H9 (cell line): ENCODE measurements at regions not wholly inside any gene's neighbourhood (a gene's known extent, or its start where the extent isn't known, plus 50 kb on each side); places are given as distances from the start of the nearest gene placed in this dataset.

Experiments
- DNase-seq: peaks from one replicate; pipeline ENCODE4 v3.0.0-alpha.2; 2017
- H2AFZ ChIP-seq: one replicate; pipeline ENCODE4 v1.6.1; 2013; ENCODE audit warnings: mild to moderate bottlenecking, low read length, control low read depth, moderate library complexity
- H2AK5ac ChIP-seq: 2 replicates; pipeline ENCODE4 v1.6.1; 2013; ENCODE audit warnings: low read length, control low read depth, mixed read lengths; ENCODE audit not compliant: insufficient read length
- H2BK120ac ChIP-seq: one replicate; pipeline ENCODE4 v1.6.1; 2013; ENCODE audit warnings: low read depth, mild to moderate bottlenecking, low read length, control low read depth, inconsistent platforms; ENCODE audit not compliant: poor library complexity, severe bottlenecking
- H2BK12ac ChIP-seq: 2 replicates; pipeline ENCODE4 v1.6.1; 2013; ENCODE audit warnings: low read length, control low read depth, mixed read lengths, low read depth; ENCODE audit not compliant: insufficient read length
- H2BK15ac ChIP-seq: 2 replicates; pipeline ENCODE4 v1.6.1; 2013; ENCODE audit warnings: low read depth, low read length, control low read depth
- H2BK20ac ChIP-seq: one replicate; pipeline ENCODE4 v1.6.1; 2013; ENCODE audit warnings: low read depth, mild to moderate bottlenecking, low read length, control low read depth, inconsistent platforms; ENCODE audit not compliant: poor library complexity, severe bottlenecking
- H2BK5ac ChIP-seq: 2 replicates; pipeline ENCODE4 v1.6.1; 2013; ENCODE audit warnings: low read length, control low read depth, mixed read lengths; ENCODE audit not compliant: insufficient read length
- H3K14ac ChIP-seq: 2 replicates; pipeline ENCODE4 v1.6.1; 2013; ENCODE audit warnings: low read length, control low read depth; ENCODE audit not compliant: insufficient read depth
- H3K18ac ChIP-seq: 2 replicates; pipeline ENCODE4 v1.6.1; 2013; ENCODE audit warnings: low read depth, mild to moderate bottlenecking, mixed read lengths, low read length, control low read depth; ENCODE audit not compliant: insufficient read length
- H3K23ac ChIP-seq: 2 replicates; pipeline ENCODE4 v1.6.1; 2013; ENCODE audit warnings: low read length, control low read depth, mixed read lengths, low read depth; ENCODE audit not compliant: insufficient read length
- H3K23me2 ChIP-seq: 2 replicates; pipeline ENCODE4 v1.6.1; 2013; ENCODE audit warnings: low read depth, mild to moderate bottlenecking, mixed read lengths, low read length, control low read depth; ENCODE audit not compliant: insufficient read length, poor library complexity, severe bottlenecking
- H3K27ac ChIP-seq: 2 replicates; pipeline ENCODE4 v1.5.1; 2013; ENCODE audit warnings: low read length, control low read depth, mixed read lengths, low read depth; ENCODE audit not compliant: insufficient read length
- H3K27me3 ChIP-seq: 2 replicates; pipeline ENCODE4 v1.6.1; 2013; ENCODE audit warnings: low read length, control low read depth, inconsistent platforms; ENCODE audit not compliant: insufficient read depth
- H3K4ac ChIP-seq: 2 replicates; pipeline ENCODE4 v1.6.1; 2013; ENCODE audit warnings: low read depth, mild to moderate bottlenecking, control low read depth, inconsistent platforms, low read length, moderate library complexity
- H3K4me1 ChIP-seq: 2 replicates; pipeline ENCODE4 v1.6.1; 2013; ENCODE audit warnings: low read length, control low read depth, inconsistent platforms; ENCODE audit not compliant: insufficient read depth
- H3K4me2 ChIP-seq: 2 replicates; pipeline ENCODE4 v1.6.1; 2013; ENCODE audit warnings: low read length, control low read depth, mixed read lengths; ENCODE audit not compliant: insufficient read length, insufficient read depth
- H3K56ac ChIP-seq: 2 replicates; pipeline ENCODE4 v1.6.1; 2013; ENCODE audit warnings: low read depth, mild to moderate bottlenecking, mixed read lengths, low read length, control low read depth; ENCODE audit not compliant: insufficient read length
- H3K79me1 ChIP-seq: 2 replicates; pipeline ENCODE4 v1.6.1; 2013; ENCODE audit warnings: low read depth, mild to moderate bottlenecking, moderate library complexity, low read length, control low read depth, inconsistent platforms; ENCODE audit not compliant: insufficient read depth, poor library complexity, severe bottlenecking
- H3K79me2 ChIP-seq: 2 replicates; pipeline ENCODE4 v1.6.1; 2013; ENCODE audit warnings: low read length, control low read depth, inconsistent platforms; ENCODE audit not compliant: insufficient read depth
- H3K9ac ChIP-seq: 2 replicates; pipeline ENCODE4 v1.6.1; 2013; ENCODE audit warnings: low read length, control low read depth, mixed read lengths; ENCODE audit not compliant: insufficient read length; ENCODE audit errors: extremely low read depth
- H3K9me3 ChIP-seq: one replicate; pipeline ENCODE4 v1.6.1; 2013; ENCODE audit warnings: low read depth, low read length, inconsistent platforms; ENCODE audit not compliant: control insufficient read depth
- H3T11ph ChIP-seq: one replicate; pipeline ENCODE4 v1.6.1; 2013; ENCODE audit warnings: mild to moderate bottlenecking, low read length, control low read depth, inconsistent platforms
- H4K20me1 ChIP-seq: one replicate; pipeline ENCODE4 v1.6.1; 2013; ENCODE audit not compliant: control insufficient read depth, insufficient read length, insufficient read depth
- H4K5ac ChIP-seq: 2 replicates; pipeline ENCODE4 v1.6.1; 2013; ENCODE audit warnings: low read depth, mild to moderate bottlenecking, mixed read lengths, low read length, control low read depth; ENCODE audit not compliant: insufficient read length
- H4K8ac ChIP-seq: replicated peaks from 2 replicates; pipeline ENCODE4 v1.6.1; 2013; ENCODE audit warnings: low read length, control low read depth, mixed read lengths, low read depth; ENCODE audit not compliant: insufficient read length
- H4K91ac ChIP-seq: 2 replicates; pipeline ENCODE4 v1.6.1; 2013; ENCODE audit warnings: low read depth, mild to moderate bottlenecking, moderate library complexity, mixed read lengths, low read length, control low read depth; ENCODE audit not compliant: insufficient read length
- H3K27ac Mint-ChIP-seq, 3 experiments: 2 replicates in 2 of 3; 3 replicates in 1 of 3; pipeline ENCODE4 v1.8.0; 2020 to 2021; ENCODE audit warnings: mixed read lengths in 3 of 3, mild to moderate bottlenecking in 1 of 3, moderate library complexity in 1 of 3
- H3K27me3 Mint-ChIP-seq: 2 replicates; pipeline ENCODE4 v1.8.0; 2021; ENCODE audit warnings: low read depth, mild to moderate bottlenecking, moderate library complexity, mixed read lengths
- H3K36me3 Mint-ChIP-seq, 3 experiments: 2 replicates in 2 of 3; 3 replicates in 1 of 3; pipeline ENCODE4 v1.8.0; 2020 to 2021; ENCODE audit warnings: low read depth in 3 of 3, mixed read lengths in 3 of 3; ENCODE audit not compliant: insufficient read depth in 1 of 3
- H3K4me1 Mint-ChIP-seq, 2 experiments: 2 replicates each; pipeline ENCODE4 v1.8.0; 2020; ENCODE audit warnings: mixed read lengths in 2 of 2
- H3K4me3 Mint-ChIP-seq, 2 experiments: 2 replicates in 1 of 2; 3 replicates in 1 of 2; pipeline ENCODE4 v1.8.0; 2020 to 2021; ENCODE audit warnings: mild to moderate bottlenecking in 2 of 2, mixed read lengths in 2 of 2, moderate library complexity in 1 of 2
- H3K9me3 Mint-ChIP-seq, 2 experiments: 2 replicates in 1 of 2; 3 replicates in 1 of 2; pipeline ENCODE4 v1.8.0; 2020; ENCODE audit warnings: mild to moderate bottlenecking in 2 of 2, mixed read lengths in 2 of 2, moderate library complexity in 1 of 2
- WGBS: extraction: QIAGEN DNeasy Blood & Tissue Kit; methylation state at CpG from one replicate; pipeline ENCODE4 v1.1.7; 2013; ENCODE audit warnings: missing lambda C conversion rate, low lambda C conversion rate, mixed read lengths; ENCODE audit not compliant: insufficient read length; ENCODE audit errors: extremely low coverage; 5-methylcytosine and 5-hydroxymethylcytosine counted together
- TF ChIP-seq, protein P1 (sequence below): fragments of 200-600 bp; sonication (generic); conservative IDR thresholded peaks from 3 replicates; pipeline ENCODE4 v1.8.0; 2021; ENCODE audit warnings: antibody characterized with exemption, mild to moderate bottlenecking

DNA sequence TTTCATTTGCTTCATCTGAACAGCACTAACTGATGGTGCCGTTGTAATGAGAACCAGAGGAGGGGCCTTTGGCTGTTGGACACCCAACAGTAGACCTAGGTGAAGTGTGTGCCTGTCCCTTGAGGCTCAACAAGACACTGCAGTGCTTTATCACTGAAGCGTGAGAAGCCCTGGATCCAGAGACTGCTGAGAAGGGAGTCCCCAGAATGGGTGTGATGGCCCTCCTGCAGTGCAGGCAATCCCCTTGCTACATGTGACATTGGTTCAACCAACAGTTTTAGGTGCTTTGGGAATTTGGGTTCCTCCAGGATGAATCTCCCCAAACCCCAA is 125.6 kb downstream of the BRD1 start:
- Histone ChIP-seq H2BK15ac (no peak overlapping the region), H3K27me3 (no peaks in the 10 kb centered on the region), H3K27ac (no peak overlapping the region), H2AFZ (no peak overlapping the region), H4K20me1 (no peaks in the 10 kb centered on the region), H2AK5ac (no peak overlapping the region), H3K23ac (no peak overlapping the region), H4K91ac (no peak overlapping the region), H2BK5ac (no peak overlapping the region), H3T11ph (no peak overlapping the region), H4K8ac (no peak overlapping the region), H2BK20ac (no peak overlapping the region), H3K14ac (no peak overlapping the region), H3K79me2 (no peaks in the 10 kb centered on the region), H3K9me3 (peaks cover 8% of the 10 kb centered on the region), H3K18ac (no peak overlapping the region), H3K9ac (no peak overlapping the region), H2BK120ac (no peak overlapping the region), H2BK12ac (no peak overlapping the region), H3K4ac (no peak overlapping the region), H3K4me1 (no peaks in the 10 kb centered on the region), H3K79me1 (no peaks in the 10 kb centered on the region), H3K23me2 (no peaks in the 10 kb centered on the region), H3K56ac (no peak overlapping the region), H4K5ac (no peak overlapping the region), H3K4me2 (no peak overlapping the region)
- TF ChIP-seq, protein P1, sequence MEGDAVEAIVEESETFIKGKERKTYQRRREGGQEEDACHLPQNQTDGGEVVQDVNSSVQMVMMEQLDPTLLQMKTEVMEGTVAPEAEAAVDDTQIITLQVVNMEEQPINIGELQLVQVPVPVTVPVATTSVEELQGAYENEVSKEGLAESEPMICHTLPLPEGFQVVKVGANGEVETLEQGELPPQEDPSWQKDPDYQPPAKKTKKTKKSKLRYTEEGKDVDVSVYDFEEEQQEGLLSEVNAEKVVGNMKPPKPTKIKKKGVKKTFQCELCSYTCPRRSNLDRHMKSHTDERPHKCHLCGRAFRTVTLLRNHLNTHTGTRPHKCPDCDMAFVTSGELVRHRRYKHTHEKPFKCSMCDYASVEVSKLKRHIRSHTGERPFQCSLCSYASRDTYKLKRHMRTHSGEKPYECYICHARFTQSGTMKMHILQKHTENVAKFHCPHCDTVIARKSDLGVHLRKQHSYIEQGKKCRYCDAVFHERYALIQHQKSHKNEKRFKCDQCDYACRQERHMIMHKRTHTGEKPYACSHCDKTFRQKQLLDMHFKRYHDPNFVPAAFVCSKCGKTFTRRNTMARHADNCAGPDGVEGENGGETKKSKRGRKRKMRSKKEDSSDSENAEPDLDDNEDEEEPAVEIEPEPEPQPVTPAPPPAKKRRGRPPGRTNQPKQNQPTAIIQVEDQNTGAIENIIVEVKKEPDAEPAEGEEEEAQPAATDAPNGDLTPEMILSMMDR: no peak; the same call in 2 of the 3 replicates
- Mint-ChIP-seq H3K36me3 (peaks cover 0 to 6% (median 3%) of the 10 kb centered on the region in 3 experiments; a peak in 4 of 7 replicates), H3K27me3 (peaks cover 20% of the 10 kb centered on the region), H3K4me3 (no peak overlapping the region), H3K4me1 (no peaks in the 10 kb centered on the region), H3K9me3 (peaks cover 20 to 36% of the 10 kb centered on the region in 2 experiments), H3K27ac (no peak overlapping the region)
- whole genome bisulfite sequencing: no CpG with 5 or more reads among the region's 2 CpGs
- DNase-seq: no peak
